ENCODE measurements at regions not wholly inside any gene's neighbourhood (a gene's known extent, or its start where the extent isn't known, plus 50 kb on each side); places are given as distances from the start of the nearest gene placed in this dataset.

GRCh38 chrX:129239371-129239770 is 283.9 kb downstream of the SMARCA1 start:
- TF ChIP-seq CTCF (IDR thresholded peaks at IDR 0.05; ENCODE audit: insufficient read depth, low read length, poor library complexity, severe bottlenecking) (no peak), EZH2phosphoT487 (conservative IDR thresholded peaks at IDR 0.05; ENCODE audit: low read length) (no peak)

All from SU-DHL-6 (cell line).